H9 (cell line): ENCODE measurements at regions not wholly inside any gene's neighbourhood (a gene's known extent, or its start where the extent isn't known, plus 50 kb on each side); places are given as distances from the start of the nearest gene placed in this dataset.

ENCODE experiments used
- DNase-seq: peaks from one replicate; pipeline ENCODE4 v3.0.0-alpha.2; 2017
- H2AFZ ChIP-seq: one replicate; pipeline ENCODE4 v1.6.1; 2013; ENCODE audit warnings: mild to moderate bottlenecking, low read length, control low read depth, moderate library complexity
- H2AK5ac ChIP-seq: 2 replicates; pipeline ENCODE4 v1.6.1; 2013; ENCODE audit warnings: low read length, control low read depth, mixed read lengths; ENCODE audit not compliant: insufficient read length
- H2BK120ac ChIP-seq: one replicate; pipeline ENCODE4 v1.6.1; 2013; ENCODE audit warnings: low read depth, mild to moderate bottlenecking, low read length, control low read depth, inconsistent platforms; ENCODE audit not compliant: poor library complexity, severe bottlenecking
- H2BK12ac ChIP-seq: 2 replicates; pipeline ENCODE4 v1.6.1; 2013; ENCODE audit warnings: low read length, control low read depth, mixed read lengths, low read depth; ENCODE audit not compliant: insufficient read length
- H2BK15ac ChIP-seq: 2 replicates; pipeline ENCODE4 v1.6.1; 2013; ENCODE audit warnings: low read depth, low read length, control low read depth
- H2BK20ac ChIP-seq: one replicate; pipeline ENCODE4 v1.6.1; 2013; ENCODE audit warnings: low read depth, mild to moderate bottlenecking, low read length, control low read depth, inconsistent platforms; ENCODE audit not compliant: poor library complexity, severe bottlenecking
- H2BK5ac ChIP-seq: 2 replicates; pipeline ENCODE4 v1.6.1; 2013; ENCODE audit warnings: low read length, control low read depth, mixed read lengths; ENCODE audit not compliant: insufficient read length
- H3K14ac ChIP-seq: 2 replicates; pipeline ENCODE4 v1.6.1; 2013; ENCODE audit warnings: low read length, control low read depth; ENCODE audit not compliant: insufficient read depth
- H3K18ac ChIP-seq: 2 replicates; pipeline ENCODE4 v1.6.1; 2013; ENCODE audit warnings: low read depth, mild to moderate bottlenecking, mixed read lengths, low read length, control low read depth; ENCODE audit not compliant: insufficient read length
- H3K23ac ChIP-seq: 2 replicates; pipeline ENCODE4 v1.6.1; 2013; ENCODE audit warnings: low read length, control low read depth, mixed read lengths, low read depth; ENCODE audit not compliant: insufficient read length
- H3K23me2 ChIP-seq: 2 replicates; pipeline ENCODE4 v1.6.1; 2013; ENCODE audit warnings: low read depth, mild to moderate bottlenecking, mixed read lengths, low read length, control low read depth; ENCODE audit not compliant: insufficient read length, poor library complexity, severe bottlenecking
- H3K27ac ChIP-seq: 2 replicates; pipeline ENCODE4 v1.5.1; 2013; ENCODE audit warnings: low read length, control low read depth, mixed read lengths, low read depth; ENCODE audit not compliant: insufficient read length
- H3K27me3 ChIP-seq: 2 replicates; pipeline ENCODE4 v1.6.1; 2013; ENCODE audit warnings: low read length, control low read depth, inconsistent platforms; ENCODE audit not compliant: insufficient read depth
- H3K4ac ChIP-seq: 2 replicates; pipeline ENCODE4 v1.6.1; 2013; ENCODE audit warnings: low read depth, mild to moderate bottlenecking, control low read depth, inconsistent platforms, low read length, moderate library complexity
- H3K4me1 ChIP-seq: 2 replicates; pipeline ENCODE4 v1.6.1; 2013; ENCODE audit warnings: low read length, control low read depth, inconsistent platforms; ENCODE audit not compliant: insufficient read depth
- H3K4me2 ChIP-seq: 2 replicates; pipeline ENCODE4 v1.6.1; 2013; ENCODE audit warnings: low read length, control low read depth, mixed read lengths; ENCODE audit not compliant: insufficient read length, insufficient read depth
- H3K56ac ChIP-seq: 2 replicates; pipeline ENCODE4 v1.6.1; 2013; ENCODE audit warnings: low read depth, mild to moderate bottlenecking, mixed read lengths, low read length, control low read depth; ENCODE audit not compliant: insufficient read length
- H3K79me1 ChIP-seq: 2 replicates; pipeline ENCODE4 v1.6.1; 2013; ENCODE audit warnings: low read depth, mild to moderate bottlenecking, moderate library complexity, low read length, control low read depth, inconsistent platforms; ENCODE audit not compliant: insufficient read depth, poor library complexity, severe bottlenecking
- H3K79me2 ChIP-seq: 2 replicates; pipeline ENCODE4 v1.6.1; 2013; ENCODE audit warnings: low read length, control low read depth, inconsistent platforms; ENCODE audit not compliant: insufficient read depth
- H3K9ac ChIP-seq: 2 replicates; pipeline ENCODE4 v1.6.1; 2013; ENCODE audit warnings: low read length, control low read depth, mixed read lengths; ENCODE audit not compliant: insufficient read length; ENCODE audit errors: extremely low read depth
- H3K9me3 ChIP-seq: one replicate; pipeline ENCODE4 v1.6.1; 2013; ENCODE audit warnings: low read depth, low read length, inconsistent platforms; ENCODE audit not compliant: control insufficient read depth
- H3T11ph ChIP-seq: one replicate; pipeline ENCODE4 v1.6.1; 2013; ENCODE audit warnings: mild to moderate bottlenecking, low read length, control low read depth, inconsistent platforms
- H4K20me1 ChIP-seq: one replicate; pipeline ENCODE4 v1.6.1; 2013; ENCODE audit not compliant: control insufficient read depth, insufficient read length, insufficient read depth
- H4K5ac ChIP-seq: 2 replicates; pipeline ENCODE4 v1.6.1; 2013; ENCODE audit warnings: low read depth, mild to moderate bottlenecking, mixed read lengths, low read length, control low read depth; ENCODE audit not compliant: insufficient read length
- H4K8ac ChIP-seq: replicated peaks from 2 replicates; pipeline ENCODE4 v1.6.1; 2013; ENCODE audit warnings: low read length, control low read depth, mixed read lengths, low read depth; ENCODE audit not compliant: insufficient read length
- H4K91ac ChIP-seq: 2 replicates; pipeline ENCODE4 v1.6.1; 2013; ENCODE audit warnings: low read depth, mild to moderate bottlenecking, moderate library complexity, mixed read lengths, low read length, control low read depth; ENCODE audit not compliant: insufficient read length
- H3K27ac Mint-ChIP-seq, 3 experiments: 2 replicates in 2 of 3; 3 replicates in 1 of 3; pipeline ENCODE4 v1.8.0; 2020 to 2021; ENCODE audit warnings: mixed read lengths in 3 of 3, mild to moderate bottlenecking in 1 of 3, moderate library complexity in 1 of 3
- H3K27me3 Mint-ChIP-seq: 2 replicates; pipeline ENCODE4 v1.8.0; 2021; ENCODE audit warnings: low read depth, mild to moderate bottlenecking, moderate library complexity, mixed read lengths
- H3K36me3 Mint-ChIP-seq, 3 experiments: 2 replicates in 2 of 3; 3 replicates in 1 of 3; pipeline ENCODE4 v1.8.0; 2020 to 2021; ENCODE audit warnings: low read depth in 3 of 3, mixed read lengths in 3 of 3; ENCODE audit not compliant: insufficient read depth in 1 of 3
- H3K4me1 Mint-ChIP-seq, 2 experiments: 2 replicates each; pipeline ENCODE4 v1.8.0; 2020; ENCODE audit warnings: mixed read lengths in 2 of 2
- H3K4me3 Mint-ChIP-seq, 2 experiments: 2 replicates in 1 of 2; 3 replicates in 1 of 2; pipeline ENCODE4 v1.8.0; 2020 to 2021; ENCODE audit warnings: mild to moderate bottlenecking in 2 of 2, mixed read lengths in 2 of 2, moderate library complexity in 1 of 2
- H3K9me3 Mint-ChIP-seq, 2 experiments: 2 replicates in 1 of 2; 3 replicates in 1 of 2; pipeline ENCODE4 v1.8.0; 2020; ENCODE audit warnings: mild to moderate bottlenecking in 2 of 2, mixed read lengths in 2 of 2, moderate library complexity in 1 of 2
- CTCF ChIP-seq: fragments of 200-600 bp; sonication (generic); conservative IDR thresholded peaks from 3 replicates; pipeline ENCODE4 v1.8.0; 2021; ENCODE audit warnings: antibody characterized with exemption, mild to moderate bottlenecking
- WGBS: extraction: QIAGEN DNeasy Blood & Tissue Kit; methylation state at CpG from one replicate; pipeline ENCODE4 v1.1.7; 2013; ENCODE audit warnings: missing lambda C conversion rate, low lambda C conversion rate, mixed read lengths; ENCODE audit not compliant: insufficient read length; ENCODE audit errors: extremely low coverage; 5-methylcytosine and 5-hydroxymethylcytosine counted together

- Histone ChIP-seq H3K4ac (no peak overlapping the region), H3K9me3 (no peaks in the 10 kb centered on the region), H3K4me1 (peaks cover 4% of the 10 kb centered on the region; the same call in 1 of the 2 replicates), H4K20me1 (no peaks in the 10 kb centered on the region), H2AFZ (no peak overlapping the region), H3K9ac (no peak overlapping the region), H2BK120ac (no peak overlapping the region), H3K18ac (no peak overlapping the region), H2BK12ac (no peak overlapping the region), H2BK5ac (no peak overlapping the region), H3K56ac (no peak overlapping the region), H2AK5ac (no peak overlapping the region), H3K4me2 (no peak overlapping the region), H3K23ac (no peak overlapping the region), H4K5ac (no peak overlapping the region), H3K14ac (no peak overlapping the region), H3K27me3 (no peaks in the 10 kb centered on the region), H3K23me2 (no peaks in the 10 kb centered on the region), H4K91ac (no peak overlapping the region), H3T11ph (no peak overlapping the region), H2BK15ac (no peak overlapping the region), H3K27ac (no peak overlapping the region), H3K79me2 (no peaks in the 10 kb centered on the region), H3K79me1 (no peaks in the 10 kb centered on the region), H2BK20ac (no peak overlapping the region), H4K8ac (no peak overlapping the region)
- H3K27ac Mint-ChIP-seq: no peak overlapping the region
- TF ChIP-seq CTCF: no peak
- no peak for DNase-seq
- H3K4me3 Mint-ChIP-seq: no peak overlapping the region
- H3K27me3 Mint-ChIP-seq: no peaks in the 10 kb centered on the region
- H3K4me1 Mint-ChIP-seq: peaks cover 15 to 16% of the 10 kb centered on the region in 2 experiments
- no peaks in the 10 kb centered on the region for H3K9me3 Mint-ChIP-seq
- no CpG with 5 or more reads among the region's 2 CpGs for WGBS
- no peaks in the 10 kb centered on the region for H3K36me3 Mint-ChIP-seq
Observed at GRCh38 chr7:84666651-84667050, 472.1 kb upstream of the SEMA3A start.
